H1 (cell line): ENCODE measurements at regions not wholly inside any gene's neighbourhood (a gene's known extent, or its start where the extent isn't known, plus 50 kb on each side); places are given as distances from the start of the nearest gene placed in this dataset.

Experiments used
- CTCF ChIA-PET: fragments of 300-600 bp; sonication (Branson Sonifier 250); formaldehyde crosslinking; loops from one replicate; lab custom pipeline; 2021; ENCODE audit not compliant: partially characterized antibody; lab: Charles Lee
- POLR2A ChIA-PET: fragments of 300-600 bp; sonication (Branson Sonifier 250); formaldehyde crosslinking; loops from one replicate; lab custom pipeline; 2021; ENCODE audit warnings: inconsistent platforms; ENCODE audit not compliant: partially characterized antibody; lab: Charles Lee
- DNase-seq, 2 experiments: peaks; one replicate each; pipeline versions ENCODE4 v3.0.0 to v3.0.0-alpha.2; 2010 to 2022; ENCODE audit warnings: low spot score in 2 of 2, low read depth in 1 of 2, mixed read lengths in 1 of 2
- FAIRE-seq: peaks from 2 replicates; lab custom pipeline; 2011; peaks lifted over from hg19 to GRCh38; lab: Jason Lieb, UNC
- H2AFZ ChIP-seq: 2 replicates; pipeline ENCODE4 v1.8.1; 2012; ENCODE audit warnings: low read length, inconsistent platforms
- H2AK5ac ChIP-seq: 2 replicates; pipeline ENCODE4 v1.6.1; 2013; ENCODE audit warnings: low read depth, low read length
- H2BK120ac ChIP-seq: replicated peaks from 2 replicates; pipeline ENCODE3; 2013; ENCODE audit warnings: low read depth, low read length, inconsistent platforms
- H2BK12ac ChIP-seq: 2 replicates; pipeline ENCODE4 v1.6.1; 2013; ENCODE audit warnings: low read depth, low read length
- H2BK15ac ChIP-seq: 2 replicates; pipeline ENCODE4 v1.6.1; 2013; ENCODE audit warnings: low read length
- H2BK20ac ChIP-seq: 2 replicates; pipeline ENCODE4 v1.6.1; 2013; ENCODE audit warnings: low read length
- H2BK5ac ChIP-seq: 2 replicates; pipeline ENCODE4 v1.6.1; 2013; ENCODE audit warnings: low read depth, low read length
- H3K14ac ChIP-seq: 2 replicates; pipeline ENCODE4 v1.6.1; 2013; ENCODE audit warnings: inconsistent platforms; ENCODE audit not compliant: insufficient read length
- H3K18ac ChIP-seq: 2 replicates; pipeline ENCODE4 v1.6.1; 2013; ENCODE audit warnings: low read length; ENCODE audit errors: extremely low read depth
- H3K23ac ChIP-seq: 2 replicates; pipeline ENCODE4 v1.6.1; 2013; ENCODE audit warnings: inconsistent platforms; ENCODE audit not compliant: insufficient read length
- H3K23me2 ChIP-seq: 2 replicates; pipeline ENCODE4 v1.6.1; 2013; ENCODE audit warnings: low read depth, low read length
- H3K27ac ChIP-seq: 2 replicates; pipeline ENCODE4 v1.6.1; 2011; ENCODE audit warnings: low read depth, low read length, inconsistent platforms
- H3K27me3 ChIP-seq, 4 experiments: replicated peaks in 1 of 4; 1 replicate in 1 of 4; 2 replicates in 3 of 4; pipeline versions ENCODE4 v1.6.1 to v1.8.1; 2011 to 2013; ENCODE audit warnings: low read length in 3 of 4, mild to moderate bottlenecking in 3 of 4, inconsistent platforms in 2 of 4, mixed read lengths in 2 of 4, moderate library complexity in 1 of 4; ENCODE audit not compliant: control insufficient read depth in 3 of 4, insufficient read depth in 3 of 4; ENCODE audit errors: extremely low read depth in 1 of 4
- H3K36me3 ChIP-seq, 4 experiments: 2 replicates each; pipeline versions ENCODE4 v1.6.1 to v1.8.1; 2011 to 2013; ENCODE audit warnings: mild to moderate bottlenecking in 4 of 4, low read length in 3 of 4, moderate library complexity in 2 of 4, control low read depth in 1 of 4, inconsistent platforms in 1 of 4; ENCODE audit not compliant: insufficient read depth in 4 of 4, control insufficient read depth in 2 of 4
- H3K4ac ChIP-seq: replicated peaks from 2 replicates; pipeline ENCODE3; 2013; ENCODE audit warnings: low read length, low read depth, mixed read lengths, inconsistent platforms; ENCODE audit not compliant: insufficient read length
- H3K4me1 ChIP-seq, 4 experiments: replicated peaks in 1 of 4; 1 replicate in 1 of 4; 2 replicates in 3 of 4; pipeline versions ENCODE4 v1.6.1 to v1.8.1; 2011 to 2013; ENCODE audit warnings: low read length in 3 of 4, inconsistent platforms in 2 of 4, mixed read lengths in 1 of 4; ENCODE audit not compliant: insufficient read depth in 4 of 4, control insufficient read depth in 3 of 4
- H3K4me2 ChIP-seq, 2 experiments: 2 replicates each; pipeline versions ENCODE4 v1.6.1 to v1.8.1; 2011 to 2013; ENCODE audit warnings: low read depth in 2 of 2, low read length in 2 of 2, control low read depth in 1 of 2, inconsistent platforms in 1 of 2, mild to moderate bottlenecking in 1 of 2; ENCODE audit not compliant: insufficient read depth in 1 of 2
- H3K4me3 ChIP-seq, 4 experiments: fragments of 200-600, 300-600 bp in 1 of 4; sonication (generic), shearing (Covaris generic), sonication (Bioruptor Twin) in 1 of 4; 2 replicates each; pipeline versions ENCODE4 v1.5.1 to v1.8.1; 2011 to 2016; ENCODE audit warnings: low read length in 4 of 4, low read depth in 3 of 4, control low read depth in 2 of 4, inconsistent platforms in 2 of 4, mild to moderate bottlenecking in 2 of 4, mixed read lengths in 1 of 4, moderate library complexity in 1 of 4; ENCODE audit not compliant: insufficient read depth in 2 of 4; ENCODE audit errors: extremely low read depth in 1 of 4
- H3K56ac ChIP-seq: replicated peaks from 2 replicates; pipeline ENCODE3; 2013; ENCODE audit warnings: low read depth, mild to moderate bottlenecking, mixed read lengths, low read length, inconsistent platforms; ENCODE audit not compliant: insufficient read length
- H3K79me1 ChIP-seq: 2 replicates; pipeline ENCODE4 v1.6.1; 2013; ENCODE audit warnings: low read depth, low read length, control low read depth
- H3K79me2 ChIP-seq, 2 experiments: 2 replicates each; pipeline versions ENCODE4 v1.6.1 to v1.8.1; 2012 to 2013; ENCODE audit warnings: low read length in 2 of 2, mild to moderate bottlenecking in 2 of 2, inconsistent platforms in 1 of 2; ENCODE audit not compliant: insufficient read depth in 2 of 2, control insufficient read depth in 1 of 2
- H3K9ac ChIP-seq, 4 experiments: replicated peaks in 1 of 4; 1 replicate in 1 of 4; 2 replicates in 3 of 4; pipeline versions ENCODE4 v1.6.1 to v1.8.1; 2011 to 2013; ENCODE audit warnings: low read depth in 3 of 4, low read length in 3 of 4, control low read depth in 2 of 4, mild to moderate bottlenecking in 2 of 4, moderate library complexity in 2 of 4, inconsistent platforms in 1 of 4; ENCODE audit errors: extremely low read depth in 1 of 4
- H3K9me3 ChIP-seq, 2 experiments: 2 replicates each; pipeline versions ENCODE4 v1.6.1 to v1.8.1; 2012 to 2013; ENCODE audit warnings: mild to moderate bottlenecking in 2 of 2, moderate library complexity in 2 of 2, control low read depth in 1 of 2, inconsistent platforms in 1 of 2, low read depth in 1 of 2, low read length in 1 of 2, mixed read lengths in 1 of 2; ENCODE audit not compliant: insufficient read depth in 2 of 2
- H4K20me1 ChIP-seq, 2 experiments: replicated peaks in 1 of 2; 2 replicates each; pipeline versions ENCODE3 to v1.8.1; 2011 to 2013; ENCODE audit warnings: inconsistent platforms in 2 of 2, low read length in 2 of 2, mild to moderate bottlenecking in 1 of 2; ENCODE audit not compliant: insufficient read depth in 2 of 2, control insufficient read depth in 1 of 2
- H4K5ac ChIP-seq: 2 replicates; pipeline ENCODE4 v1.6.1; 2013; ENCODE audit warnings: low read length, low read depth, mixed read lengths, inconsistent platforms; ENCODE audit not compliant: insufficient read length
- H4K8ac ChIP-seq: 2 replicates; pipeline ENCODE4 v1.8.0; 2013; ENCODE audit warnings: mild to moderate bottlenecking, moderate library complexity, low read length, inconsistent platforms; ENCODE audit not compliant: insufficient read depth; ENCODE audit errors: extremely low read depth
- H4K91ac ChIP-seq: replicated peaks from 2 replicates; pipeline ENCODE3; 2013; ENCODE audit warnings: low read length, mixed read lengths, inconsistent platforms; ENCODE audit not compliant: insufficient read length
- E2F6 ChIP-seq: IDR thresholded peaks from 2 replicates; pipeline ENCODE4 v1.6.1; 2012; ENCODE audit warnings: inconsistent platforms
- EP300 ChIP-seq, 2 experiments: IDR thresholded peaks; 1 replicate in 1 of 2; 2 replicates in 1 of 2; pipeline ENCODE4 v1.6.1; 2011 to 2012; ENCODE audit warnings: low read depth in 2 of 2, low read length in 2 of 2, mild to moderate bottlenecking in 2 of 2, borderline replicate concordance in 1 of 2, inconsistent platforms in 1 of 2, moderate library complexity in 1 of 2
- GTF2F1 ChIP-seq: IDR thresholded peaks from 2 replicates; pipeline ENCODE4 v1.6.1; 2012; ENCODE audit warnings: low read depth, low read length, improper control_type of control experiment, borderline replicate concordance
- KDM1A ChIP-seq: fragments of 200-600, 300-600 bp; sonication (generic); IDR thresholded peaks from 2 replicates; pipeline ENCODE4 v1.7.1; 2016; ENCODE audit warnings: mild to moderate bottlenecking, low read length, borderline replicate concordance
- RNF2 ChIP-seq: fragments of 200-900, 300-1000 bp; sonication (generic); IDR thresholded peaks from 2 replicates; pipeline ENCODE4 v1.7.1; 2016; ENCODE audit warnings: borderline replicate concordance, low read depth, mild to moderate bottlenecking, antibody characterized with exemption, low read length; ENCODE audit not compliant: poor library complexity, severe bottlenecking; ENCODE audit errors: missing control alignments
- SP1 ChIP-seq: IDR thresholded peaks from 2 replicates; pipeline ENCODE4 v1.6.1; 2011; ENCODE audit warnings: low read depth, low read length
- TEAD4 ChIP-seq: IDR thresholded peaks from 2 replicates; pipeline ENCODE4 v1.6.1; 2012; ENCODE audit warnings: low read depth, low read length, inconsistent platforms, mixed read lengths
- WGBS, 2 experiments: shearing (Covaris generic) in 1 of 2; methylation state at CpG; one replicate each; pipeline versions ENCODE4 v1.1.6 to v1.1.7; 2013 to 2015; ENCODE audit warnings: low lambda C conversion rate in 2 of 2, mixed read lengths in 2 of 2, inconsistent platforms in 1 of 2, low coverage in 1 of 2, missing lambda C conversion rate in 1 of 2; ENCODE audit not compliant: insufficient replicate concordance in 2 of 2, insufficient coverage in 1 of 2, insufficient read length in 1 of 2; ENCODE audit errors: extremely low coverage in 1 of 2, missing lambda C conversion rate in 1 of 2; 5-methylcytosine and 5-hydroxymethylcytosine counted together

DNA sequence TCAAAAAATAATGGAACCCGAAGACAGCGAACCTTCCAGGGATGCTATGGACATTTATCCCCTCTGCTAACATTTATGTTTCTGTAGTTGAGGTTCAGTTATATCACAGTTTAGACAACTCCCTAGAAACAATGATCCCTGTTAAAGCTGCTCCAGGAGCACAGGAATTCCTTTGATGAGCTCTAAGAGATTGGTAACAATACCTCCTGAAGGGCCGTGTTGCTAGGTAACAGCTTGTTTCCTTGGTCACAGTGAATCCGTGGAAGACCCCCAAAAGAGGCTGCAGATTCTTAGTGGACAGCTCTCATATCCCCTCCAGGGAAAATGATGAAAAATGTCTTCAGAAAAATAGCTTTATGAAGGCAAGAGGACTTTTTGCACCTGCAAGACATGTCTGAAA, 160.2 kb downstream of the SERPINI1 start:
- Histone ChIP-seq H3K36me3 (no peaks in the 10 kb centered on the region), H3K18ac (no peak overlapping the region), H4K20me1 (no peaks in the 10 kb centered on the region), H4K91ac (no peak overlapping the region), H3K79me1 (no peaks in the 10 kb centered on the region), H3K4me1 (peaks cover 0 to 5% (median 0%) of the 10 kb centered on the region in 4 experiments; a peak in 1 of 7 replicates), H3K23me2 (no peaks in the 10 kb centered on the region), H3K4ac (no peak overlapping the region), H3K27ac (peak overlapping the region; percentile 39; the same call in 1 of the 2 replicates), H2BK15ac (no peak overlapping the region), H3K4me3 (no peak overlapping the region), H2AFZ (no peak overlapping the region), H3K27me3 (no peaks in the 10 kb centered on the region), H3K79me2 (no peaks in the 10 kb centered on the region), H2BK120ac (no peak overlapping the region), H3K9me3 (no peaks in the 10 kb centered on the region), H4K5ac (no peak overlapping the region), H3K23ac (no peak overlapping the region), H2BK20ac (no peak overlapping the region), H3K4me2 (peak overlapping the region in 1 of 2 experiments; percentile 26; a peak in 1 of 4 replicates), H2AK5ac (no peak overlapping the region), H2BK5ac (no peak overlapping the region), H3K14ac (no peak overlapping the region), H3K56ac (no peak overlapping the region), H3K9ac (no peak overlapping the region; a peak in 1 of 7 replicates), H2BK12ac (no peak overlapping the region), H4K8ac (no peak overlapping the region)
- CTCF ChIA-PET: interaction anchor here (0.7 to 2.4 kb wide), 9 partner anchors 13 to 515 kb away, joined by 3 to 17 read pairs (median 4); partner anchors contain the start of gene ZBBX
- POLR2A ChIA-PET: no interaction called here
- WGBS, 2 experiments: 71% methylated on average over 4 of the region's 4 CpGs; no CpG with 5 or more reads in 1 of the 2 experiments
- FAIRE-seq: peak; percentile 95
- TF ChIP-seq EP300 (IDR thresholded peaks at IDR 0.05; ENCODE audit: borderline replicate concordance in 1 of 2, low read depth in 2 of 2, low read length in 2 of 2) (peak in 1 of 2 experiments; percentile 86; a peak in 1 of 3 replicates), TEAD4 (peak; percentile 84), E2F6 (no peak), RNF2 (no peak), KDM1A (no peak), SP1 (0 out of 2 replicates have a peak, but pooled peaks have one; percentile 14), GTF2F1 (no peak)
- DNase-seq: no peak
